Loucy (cell line): ENCODE measurements at regions not wholly inside any gene's neighbourhood (a gene's known extent, or its start where the extent isn't known, plus 50 kb on each side); places are given as distances from the start of the nearest gene placed in this dataset.

ENCODE experiments used
- H2AFZ ChIP-seq: fragments of 200-600 bp; sonication (generic); 2 replicates; pipeline ENCODE4 v1.6.0; 2016; ENCODE audit warnings: antibody characterized with exemption, mild to moderate bottlenecking, low read length, moderate library complexity
- H3F3A ChIP-seq: fragments of 200-600 bp; 2 replicates; pipeline ENCODE4 v1.6.0; 2016; ENCODE audit warnings: antibody characterized with exemption, low read depth, mild to moderate bottlenecking
- H3K27me3 ChIP-seq: fragments of 200-600 bp; sonication (generic); 2 replicates; pipeline ENCODE4 v1.6.1; 2014; ENCODE audit warnings: low read length, mild to moderate bottlenecking; ENCODE audit not compliant: insufficient read depth, poor library complexity, severe bottlenecking
- H3K36me3 ChIP-seq: fragments of 200-600 bp; sonication (generic); 2 replicates; pipeline ENCODE4 v1.6.1; 2016; ENCODE audit warnings: low read length; ENCODE audit not compliant: insufficient read depth
- H3K4me1 ChIP-seq: fragments of 200-600 bp; sonication (generic); 2 replicates; pipeline ENCODE4 v1.5.1; 2014; ENCODE audit warnings: low read length, mild to moderate bottlenecking; ENCODE audit not compliant: insufficient read depth, poor library complexity, severe bottlenecking
- H3K4me2 ChIP-seq: fragments of 200-600 bp; sonication (generic); 2 replicates; pipeline ENCODE4 v1.6.0; 2014; ENCODE audit warnings: antibody characterized with exemption, low read length, low read depth, mild to moderate bottlenecking; ENCODE audit not compliant: poor library complexity, severe bottlenecking
- H3K4me3 ChIP-seq: fragments of 200-600 bp; sonication (generic); 2 replicates; pipeline ENCODE4 v1.5.1; 2014; ENCODE audit warnings: low read length, mild to moderate bottlenecking, mixed read lengths; ENCODE audit not compliant: poor library complexity, severe bottlenecking
- H3K79me2 ChIP-seq: fragments of 200-600 bp; sonication (generic); 2 replicates; pipeline ENCODE4 v1.6.1; 2014; ENCODE audit warnings: low read length; ENCODE audit not compliant: insufficient read depth
- H3K9ac ChIP-seq: fragments of 200-600 bp; sonication (generic); 2 replicates; pipeline ENCODE4 v1.6.0; 2014; ENCODE audit warnings: mild to moderate bottlenecking, low read depth, low read length, moderate library complexity; ENCODE audit not compliant: poor library complexity, severe bottlenecking
- H3K9me2 ChIP-seq: fragments of 200-600 bp; sonication (generic); replicated peaks from 2 replicates; pipeline ENCODE4 v1.6.1; 2016; ENCODE audit warnings: low read depth, low read length, mixed read lengths
- H3K9me3 ChIP-seq: fragments of 200-600 bp; sonication (generic); 2 replicates; pipeline ENCODE4 v1.6.1; 2014; ENCODE audit warnings: mild to moderate bottlenecking, antibody characterized with exemption, low read length, low read depth; ENCODE audit not compliant: insufficient read depth
- H4K20me1 ChIP-seq: fragments of 200-600 bp; sonication (generic); 2 replicates; pipeline ENCODE4 v1.6.0; 2014; ENCODE audit warnings: antibody characterized with exemption, low read length, mild to moderate bottlenecking; ENCODE audit not compliant: insufficient read depth, poor library complexity, severe bottlenecking
- CTCF ChIP-seq: fragments of 200-600 bp; sonication (generic); conservative IDR thresholded peaks from 2 replicates; pipeline ENCODE4 v1.5.1; 2014; ENCODE audit warnings: mild to moderate bottlenecking, antibody characterized with exemption, low read length
- EZH2phosphoT487 ChIP-seq: fragments of 200-600 bp; IDR thresholded peaks from 2 replicates; pipeline ENCODE4 v1.6.1; 2018; ENCODE audit warnings: antibody characterized with exemption, mild to moderate bottlenecking, moderate library complexity, borderline replicate concordance

- no peaks in the 10 kb centered on the region for H3F3A ChIP-seq
- H3K4me3 ChIP-seq: no peak overlapping the region
- H3K27me3 ChIP-seq: no peaks in the 10 kb centered on the region
- H3K9ac ChIP-seq: no peak overlapping the region
- no peak overlapping the region for H2AFZ ChIP-seq
- H3K9me2 ChIP-seq: no peaks in the 10 kb centered on the region
- no peak overlapping the region for H3K4me2 ChIP-seq
- TF ChIP-seq EZH2phosphoT487: no peak
- no peak for TF ChIP-seq CTCF
- no peaks in the 10 kb centered on the region for H3K79me2 ChIP-seq
- H3K36me3 ChIP-seq: no peaks in the 10 kb centered on the region
- no peaks in the 10 kb centered on the region for H3K4me1 ChIP-seq
- no peaks in the 10 kb centered on the region for H4K20me1 ChIP-seq
- H3K9me3 ChIP-seq: no peaks in the 10 kb centered on the region; the same call in 1 of the 2 replicates
Measured at GRCh38 chr2:343355-343754, 55.5 kb upstream of the ALKAL2 start.

- H3K9ac ChIP-seq: no peak overlapping the region
- H3K4me3 ChIP-seq: no peak overlapping the region
- no peaks in the 10 kb centered on the region for H3K9me2 ChIP-seq
- H4K20me1 ChIP-seq: no peaks in the 10 kb centered on the region
- no peaks in the 10 kb centered on the region for H3K27me3 ChIP-seq
- H3K36me3 ChIP-seq: no peaks in the 10 kb centered on the region
- H3K4me1 ChIP-seq: no peaks in the 10 kb centered on the region
- H2AFZ ChIP-seq: no peak overlapping the region
- no peak for TF ChIP-seq CTCF
- no peak for TF ChIP-seq EZH2phosphoT487
- no peak overlapping the region for H3K4me2 ChIP-seq
- peaks cover 11% of the 10 kb centered on the region; the same call in 1 of the 2 replicates for H3K9me3 ChIP-seq
- no peaks in the 10 kb centered on the region for H3K79me2 ChIP-seq
- no peaks in the 10 kb centered on the region for H3F3A ChIP-seq
Measured at GRCh38 chr2:341912-342311, 54.0 kb upstream of the ALKAL2 start.

- no peak overlapping the region for H2AFZ ChIP-seq
- H3K4me3 ChIP-seq: no peak overlapping the region
- H3K4me1 ChIP-seq: no peaks in the 10 kb centered on the region
- H3K9me2 ChIP-seq: no peaks in the 10 kb centered on the region
- peaks cover 18% of the 10 kb centered on the region; the same call in 1 of the 2 replicates for H3K9me3 ChIP-seq
- H3K27me3 ChIP-seq: no peaks in the 10 kb centered on the region
- H4K20me1 ChIP-seq: no peaks in the 10 kb centered on the region
- no peak overlapping the region for H3K9ac ChIP-seq
- H3F3A ChIP-seq: no peaks in the 10 kb centered on the region
- H3K79me2 ChIP-seq: no peaks in the 10 kb centered on the region
- no peaks in the 10 kb centered on the region for H3K36me3 ChIP-seq
- no peak for TF ChIP-seq EZH2phosphoT487
- no peak for TF ChIP-seq CTCF
- no peak overlapping the region for H3K4me2 ChIP-seq
Measured at GRCh38 chr2:341017-341542, 53.2 kb upstream of the ALKAL2 start.
